ENCODE measurements at regions not wholly inside any gene's neighbourhood (a gene's known extent, or its start where the extent isn't known, plus 50 kb on each side); places are given as distances from the start of the nearest gene placed in this dataset.

DNA sequence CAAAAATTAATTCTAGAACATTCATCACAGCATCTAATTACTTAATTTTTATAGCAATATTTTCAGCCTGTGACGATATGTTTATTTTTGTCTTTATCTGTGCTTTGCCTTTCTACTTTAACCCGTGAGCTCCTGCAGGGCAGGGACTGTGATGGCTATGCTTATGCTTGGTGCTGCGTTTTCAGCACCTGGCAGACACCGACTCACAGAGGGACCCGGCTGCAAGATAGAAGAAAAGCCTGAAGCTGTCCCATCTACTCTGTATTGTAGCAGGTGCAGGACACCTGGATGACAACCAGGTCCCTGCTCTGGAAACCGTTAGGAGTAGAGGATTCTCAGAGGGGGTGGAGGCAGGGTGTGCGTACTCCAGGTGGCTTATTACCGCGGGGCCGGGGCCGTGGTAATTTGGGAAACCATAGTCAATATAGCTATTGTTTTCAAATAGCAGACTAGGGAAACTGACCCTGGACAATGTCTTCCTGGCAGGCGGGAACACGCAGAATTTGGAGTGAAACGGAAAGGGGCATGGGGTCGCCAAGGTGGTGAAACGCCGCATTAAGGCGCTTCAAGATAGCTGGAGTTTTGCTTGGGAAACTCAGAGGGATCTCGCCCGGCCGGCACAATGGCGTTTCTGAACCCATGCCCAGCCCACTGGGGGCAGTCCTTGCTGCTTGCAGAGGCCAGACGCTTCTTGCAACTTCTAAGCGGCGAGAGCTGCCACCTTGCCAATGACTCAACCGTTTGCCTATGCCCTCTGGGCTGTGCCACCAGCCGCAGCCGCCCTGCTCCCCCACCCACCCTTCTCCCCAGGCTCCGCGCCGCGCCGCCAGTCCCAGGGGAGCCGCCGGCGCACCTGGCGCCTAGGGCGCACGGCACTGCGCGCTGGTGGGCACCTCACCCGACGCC, 140.1 kb upstream of the PALM2AKAP2 start (continued):
- TF ChIP-seq PTBP1 (IDR thresholded peaks at IDR 0.05; ENCODE audit: low read depth, low read length) = no peak

DNA sequence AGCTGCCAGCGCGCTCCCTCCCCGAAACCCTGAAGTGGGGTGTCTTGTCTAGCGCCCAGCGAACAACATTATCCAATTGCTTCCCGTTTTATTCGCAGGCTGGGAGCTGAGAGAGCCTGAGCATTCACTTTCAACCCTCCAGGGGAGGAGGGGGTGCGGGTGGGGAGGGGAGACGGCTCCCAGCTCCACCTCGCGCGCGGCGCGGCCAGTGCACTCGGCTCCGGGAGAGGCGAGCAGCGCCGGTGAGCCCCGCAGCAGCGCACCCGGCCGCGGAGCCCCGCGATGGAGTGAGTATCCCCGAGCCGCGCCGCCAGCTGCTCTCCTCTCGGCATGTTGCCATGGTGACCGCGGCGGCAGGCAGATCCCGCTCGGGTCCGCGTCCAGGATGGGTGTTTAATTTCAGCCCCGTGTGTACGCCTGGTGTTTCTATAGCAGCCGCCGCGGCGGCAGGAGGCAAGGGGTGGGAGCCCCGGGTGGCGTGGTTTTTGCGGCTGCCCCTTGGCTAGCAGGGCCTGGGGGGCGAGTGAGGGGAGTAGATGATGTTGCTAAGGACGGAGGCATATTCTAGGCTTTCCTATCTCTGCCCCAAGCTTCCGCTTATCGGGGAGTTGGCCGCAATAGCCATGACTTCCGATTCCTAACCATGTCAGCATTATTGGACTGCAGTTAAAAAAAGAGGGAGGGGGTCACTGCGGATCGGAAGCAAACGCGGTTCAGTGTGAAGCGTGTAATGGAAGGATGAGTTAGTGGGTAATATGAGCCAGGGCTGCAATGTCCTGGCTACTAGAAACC, 139.2 kb upstream of the PALM2AKAP2 start:
- ATAC-seq (no peak), DNase-seq (ENCODE audit: extremely low read depth in 1 of 4, low spot score in 3 of 4) (no peak), FAIRE-seq (no peak)
- Histone ChIP-seq H3K9me3 (replicated peaks; ENCODE audit: control insufficient read depth, insufficient read depth, low read depth, low read length) (no peaks in the 10 kb centered on the region), H3K4me2 (ENCODE audit: insufficient read depth, low read length) (no peak overlapping the region), H3K27me3 (ENCODE audit: control insufficient read depth in 2 of 2, insufficient read depth in 2 of 2, low read length in 2 of 2) (peaks cover 0 to 13% of the 10 kb centered on the region in 2 experiments; a peak in 3 of 5 replicates), H3K27ac (ENCODE audit: extremely low read depth, low read depth, low read length) (no peak overlapping the region), H3K79me2 (ENCODE audit: control insufficient read depth, insufficient read depth, low read length) (no peaks in the 10 kb centered on the region), H4K20me1 (replicated peaks; ENCODE audit: control insufficient read depth, insufficient read depth, low read length) (no peaks in the 10 kb centered on the region), H3K4me3 (no peak overlapping the region), H2AFZ (ENCODE audit: low read depth, low read length) (no peak overlapping the region), H3K9ac (ENCODE audit: insufficient read depth in 1 of 2, low read depth in 2 of 2, low read length in 2 of 2) (no peak overlapping the region), H3K9me1 (ENCODE audit: control insufficient read depth, insufficient read depth, low read length) (no peaks in the 10 kb centered on the region), H3K4me1 (replicated peaks in 1 of 2; ENCODE audit: control insufficient read depth in 2 of 2, insufficient read depth in 2 of 2, low read length in 2 of 2) (0 out of 5 replicates have a peak, but pooled peaks cover 0 to 5% of the 10 kb centered on the region in 2 experiments), H3K36me3 (ENCODE audit: control insufficient read depth, insufficient read depth, low read length) (no peaks in the 10 kb centered on the region)
- no TSS peak for BruUV-seq (replicated peaks)
- CTCF ChIA-PET (ENCODE audit: low intra/inter-chr PET ratio) = no interaction called here
- 2% methylated on average over 40 of the region's 59 CpGs for WGBS (ENCODE audit: insufficient coverage, low coverage, missing lambda C conversion rate)
- POLR2A ChIA-PET = interaction anchor here (0.6 kb wide), 1 partner anchor 113 kb away, joined by 3 read pairs; no protein-coding TSS in a partner anchor
- TF ChIP-seq ERF (CRISPR knock-in tag; IDR thresholded peaks at IDR 0.05) (no peak), RBM22 (IDR thresholded peaks at IDR 0.05; ENCODE audit: low read depth, low read length, poor library complexity, severe bottlenecking) (no peak), SNIP1 (IDR thresholded peaks at IDR 0.05; ENCODE audit: low read depth) (no peak), RFX1 (IDR thresholded peaks at IDR 0.05) (peak; percentile 51), MLX (CRISPR knock-in tag; conservative IDR thresholded peaks at IDR 0.05) (no peak)
- TF ChIP-seq, protein P1, sequence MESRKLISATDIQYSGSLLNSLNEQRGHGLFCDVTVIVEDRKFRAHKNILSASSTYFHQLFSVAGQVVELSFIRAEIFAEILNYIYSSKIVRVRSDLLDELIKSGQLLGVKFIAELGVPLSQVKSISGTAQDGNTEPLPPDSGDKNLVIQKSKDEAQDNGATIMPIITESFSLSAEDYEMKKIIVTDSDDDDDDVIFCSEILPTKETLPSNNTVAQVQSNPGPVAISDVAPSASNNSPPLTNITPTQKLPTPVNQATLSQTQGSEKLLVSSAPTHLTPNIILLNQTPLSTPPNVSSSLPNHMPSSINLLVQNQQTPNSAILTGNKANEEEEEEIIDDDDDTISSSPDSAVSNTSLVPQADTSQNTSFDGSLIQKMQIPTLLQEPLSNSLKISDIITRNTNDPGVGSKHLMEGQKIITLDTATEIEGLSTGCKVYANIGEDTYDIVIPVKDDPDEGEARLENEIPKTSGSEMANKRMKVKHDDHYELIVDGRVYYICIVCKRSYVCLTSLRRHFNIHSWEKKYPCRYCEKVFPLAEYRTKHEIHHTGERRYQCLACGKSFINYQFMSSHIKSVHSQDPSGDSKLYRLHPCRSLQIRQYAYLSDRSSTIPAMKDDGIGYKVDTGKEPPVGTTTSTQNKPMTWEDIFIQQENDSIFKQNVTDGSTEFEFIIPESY (CRISPR knock-in tag; IDR thresholded peaks at IDR 0.05) = no peak
- TF ChIP-seq, protein P2, sequence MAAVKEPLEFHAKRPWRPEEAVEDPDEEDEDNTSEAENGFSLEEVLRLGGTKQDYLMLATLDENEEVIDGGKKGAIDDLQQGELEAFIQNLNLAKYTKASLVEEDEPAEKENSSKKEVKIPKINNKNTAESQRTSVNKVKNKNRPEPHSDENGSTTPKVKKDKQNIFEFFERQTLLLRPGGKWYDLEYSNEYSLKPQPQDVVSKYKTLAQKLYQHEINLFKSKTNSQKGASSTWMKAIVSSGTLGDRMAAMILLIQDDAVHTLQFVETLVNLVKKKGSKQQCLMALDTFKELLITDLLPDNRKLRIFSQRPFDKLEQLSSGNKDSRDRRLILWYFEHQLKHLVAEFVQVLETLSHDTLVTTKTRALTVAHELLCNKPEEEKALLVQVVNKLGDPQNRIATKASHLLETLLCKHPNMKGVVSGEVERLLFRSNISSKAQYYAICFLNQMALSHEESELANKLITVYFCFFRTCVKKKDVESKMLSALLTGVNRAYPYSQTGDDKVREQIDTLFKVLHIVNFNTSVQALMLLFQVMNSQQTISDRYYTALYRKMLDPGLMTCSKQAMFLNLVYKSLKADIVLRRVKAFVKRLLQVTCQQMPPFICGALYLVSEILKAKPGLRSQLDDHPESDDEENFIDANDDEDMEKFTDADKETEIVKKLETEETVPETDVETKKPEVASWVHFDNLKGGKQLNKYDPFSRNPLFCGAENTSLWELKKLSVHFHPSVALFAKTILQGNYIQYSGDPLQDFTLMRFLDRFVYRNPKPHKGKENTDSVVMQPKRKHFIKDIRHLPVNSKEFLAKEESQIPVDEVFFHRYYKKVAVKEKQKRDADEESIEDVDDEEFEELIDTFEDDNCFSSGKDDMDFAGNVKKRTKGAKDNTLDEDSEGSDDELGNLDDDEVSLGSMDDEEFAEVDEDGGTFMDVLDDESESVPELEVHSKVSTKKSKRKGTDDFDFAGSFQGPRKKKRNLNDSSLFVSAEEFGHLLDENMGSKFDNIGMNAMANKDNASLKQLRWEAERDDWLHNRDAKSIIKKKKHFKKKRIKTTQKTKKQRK (IDR thresholded peaks at IDR 0.05; ENCODE audit: borderline replicate concordance, low read depth, low read length) = no peak
- intact Hi-C loops (cut with micrococcal nuclease) (no loop called here), in situ Hi-C loops (cut with MboI) (no loop called here)
